IPS-NIHi7 (cell line): ENCODE measurements at regions not wholly inside any gene's neighbourhood (a gene's known extent, or its start where the extent isn't known, plus 50 kb on each side); places are given as distances from the start of the nearest gene placed in this dataset.
A peak's percentile ranks its signal among the peaks of the same experiment; 100 is the strongest.
"Not testable (repeated sequence)": the region's sequence is repeated elsewhere in the genome, so short reads cannot be mapped to it uniquely, and the experiment has no call there.

Experiments
- DNase-seq: peaks from one replicate; pipeline ENCODE4 v3.0.0; 2012; ENCODE audit warnings: mixed read lengths; ENCODE audit errors: extremely low spot score

- no peak for DNase-seq
Measured at GRCh38 chr5:110918683-110919082, 152.8 kb upstream of the TSLP start.

- no peak for DNase-seq
Measured at GRCh38 chr5:110923971-110924370, 147.5 kb upstream of the TSLP start.

- no peak for DNase-seq
Measured at GRCh38 chr5:110925398-110925797, 146.1 kb upstream of the TSLP start.

GRCh38 chr5:110925916-110926315, 145.6 kb upstream of the TSLP start:
- DNase-seq: no peak

- no peak for DNase-seq
Measured at GRCh38 chr5:110932755-110933488, 138.6 kb upstream of the TSLP start.

- no peak for DNase-seq
Measured at GRCh38 chr5:110940136-110940535, 131.4 kb upstream of the TSLP start.

GRCh38 chr5:110945874-110946436, 125.6 kb upstream of the TSLP start:
- no peak for DNase-seq

GRCh38 chr5:110951373-110951791, 120.1 kb upstream of the TSLP start:
- DNase-seq: no peak

GRCh38 chr5:110956280-110956912, 115.1 kb upstream of the TSLP start:
- no peak for DNase-seq

GRCh38 chr5:110956913-110957813, 114.3 kb upstream of the TSLP start:
- no peak for DNase-seq

- DNase-seq: no peak
Measured at GRCh38 chr5:110957934-110958333, 113.6 kb upstream of the TSLP start.

GRCh38 chr5:110963495-110963894, 108.0 kb upstream of the TSLP start:
- no peak for DNase-seq

- DNase-seq: no peak
Measured at GRCh38 chr5:110965773-110966581, 105.5 kb upstream of the TSLP start.

- DNase-seq: no peak
Measured at GRCh38 chr5:110968246-110969005, 103.1 kb upstream of the TSLP start.

- no peak for DNase-seq
Measured at GRCh38 chr5:110969502-110969901, 102.0 kb upstream of the TSLP start.

- peak; percentile 30 for DNase-seq
Measured at GRCh38 chr5:110973510-110973909, 98.0 kb upstream of the TSLP start.

GRCh38 chr5:110977915-110978314, 93.6 kb upstream of the TSLP start:
- no peak for DNase-seq

- not testable (repeated sequence) for DNase-seq
Measured at GRCh38 chr5:110985882-110986281, 85.6 kb upstream of the TSLP start.

GRCh38 chr5:110987573-110987972, 83.9 kb upstream of the TSLP start:
- DNase-seq: not testable (repeated sequence)

GRCh38 chr5:110996742-110997141, 74.8 kb upstream of the TSLP start:
- DNase-seq: no peak
